Amygdala (tissue), 56 donors: ENCODE measurements at regions not wholly inside any gene's neighbourhood (a gene's known extent, or its start where the extent isn't known, plus 50 kb on each side); places are given as distances from the start of the nearest gene placed in this dataset.

ENCODE experiments used
- DNase-seq, 56 donors: peaks; one replicate each; lab custom pipeline; 2025; lab: John Stamatoyannopoulos, UW

DNA sequence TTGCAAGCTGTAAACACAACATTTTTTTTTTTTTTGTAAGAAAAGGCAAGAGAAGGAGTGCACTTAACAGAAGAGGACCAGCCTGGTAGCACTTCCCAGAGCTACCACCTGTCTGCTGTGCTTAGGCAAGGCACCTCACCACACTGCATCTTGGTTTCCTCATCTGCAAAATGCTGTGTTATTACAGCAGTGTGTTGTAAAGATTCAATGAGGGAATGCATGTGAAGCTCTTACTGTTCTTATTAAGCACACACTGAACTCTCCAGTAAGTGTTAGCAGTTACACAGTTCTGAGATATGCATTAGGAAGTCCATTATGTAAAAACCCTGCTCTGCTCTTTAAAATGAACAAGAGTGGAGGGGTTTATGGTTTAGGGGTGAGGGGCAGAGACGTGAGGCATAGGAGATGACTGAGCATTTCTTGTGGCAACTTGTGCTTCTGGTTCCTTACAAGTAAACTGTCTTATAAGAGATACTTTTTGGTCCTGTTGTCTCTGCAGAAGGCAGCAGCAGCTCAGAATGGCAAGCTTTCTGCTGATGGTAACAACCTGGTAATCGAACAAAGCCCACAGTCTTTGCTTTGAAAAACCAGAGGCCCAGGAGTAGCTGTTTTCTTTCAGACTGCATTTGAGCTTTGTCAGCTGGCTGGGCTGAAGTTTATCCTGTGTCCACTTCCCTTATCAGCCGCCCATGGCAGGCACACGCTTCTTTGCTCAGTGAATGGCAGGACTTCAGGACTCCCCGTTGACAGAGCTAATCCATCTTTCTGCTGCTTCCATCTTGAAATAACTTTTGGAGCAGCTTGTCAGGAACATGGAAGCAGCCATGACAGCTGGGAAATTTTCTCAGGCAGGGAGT is 98.8 kb upstream of the BMPER start:
- no peak for DNase-seq

DNA sequence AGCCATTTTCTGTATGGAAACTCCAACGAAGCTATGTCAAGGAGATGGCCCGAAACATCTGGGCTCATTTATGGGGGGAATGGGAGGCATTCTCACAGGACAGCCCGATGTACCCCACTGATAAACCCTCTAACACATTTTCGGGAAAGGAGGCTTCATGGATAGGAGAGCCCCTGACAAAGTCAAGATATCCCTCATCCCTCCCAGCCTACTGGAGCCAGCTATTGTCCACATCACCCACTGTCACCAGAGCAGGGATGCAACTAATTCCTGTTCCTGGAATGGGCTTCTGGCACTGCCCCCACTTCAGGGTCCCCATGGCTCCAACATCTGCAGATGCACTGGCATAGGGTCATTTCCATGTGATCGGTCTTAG is 98.2 kb upstream of the BMPER start:
- DNase-seq, result no peak

DNA sequence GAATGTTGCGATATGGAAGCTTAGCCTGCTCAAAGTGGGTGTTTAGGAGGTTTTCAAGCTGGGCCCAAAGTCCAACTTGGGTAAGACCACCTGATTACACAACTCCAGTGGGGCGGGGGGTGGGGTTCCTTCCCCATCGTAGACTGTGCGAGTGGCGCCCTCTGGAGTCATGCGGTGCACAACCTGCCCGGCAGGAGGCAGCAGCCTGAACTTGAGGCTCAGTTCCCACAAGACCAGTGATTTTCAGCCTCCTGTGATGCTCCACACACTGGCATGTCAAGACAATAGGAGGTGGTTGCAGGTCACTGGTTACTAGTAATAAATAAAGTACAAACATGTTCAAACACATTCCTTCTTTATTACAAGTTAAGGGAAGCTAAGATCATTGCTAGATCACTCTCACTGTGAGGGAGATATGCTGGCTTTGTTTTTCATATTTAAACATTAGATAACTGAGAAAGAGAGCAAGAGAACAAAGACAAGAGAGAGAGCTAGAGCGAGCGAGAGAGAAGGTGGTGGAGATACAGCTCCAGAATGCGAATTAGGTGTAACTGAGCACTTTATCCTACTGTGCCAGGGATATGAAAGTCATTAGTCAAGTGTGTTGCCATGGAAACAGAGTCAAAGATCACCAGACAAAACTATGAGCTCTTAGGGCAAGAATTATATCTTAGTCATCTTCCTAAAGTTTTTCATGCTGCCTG is 97.4 kb upstream of the BMPER start:
- peak in 2 of 56 donors; percentile 1 to 6 for DNase-seq

DNA sequence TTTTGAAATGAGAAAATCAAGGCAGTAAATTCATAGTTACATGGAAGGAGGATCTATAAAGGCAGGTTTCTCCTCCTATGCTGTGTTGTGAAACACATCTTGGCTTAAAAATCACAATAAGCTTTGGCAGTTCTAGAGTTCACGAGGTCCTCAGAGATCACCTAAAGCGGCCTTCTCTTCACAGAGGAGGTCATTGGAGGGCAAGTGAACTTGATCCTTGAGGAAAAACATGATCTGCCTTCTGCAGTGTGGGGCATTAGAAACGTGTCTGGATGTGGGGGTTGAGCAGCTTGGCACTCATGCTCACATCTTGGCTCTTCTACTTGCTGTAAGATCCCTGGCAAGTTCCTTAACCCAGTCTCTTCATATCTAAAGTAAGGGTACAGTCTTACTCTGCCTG is 96.1 kb upstream of the BMPER start:
- DNase-seq, result no peak

DNA sequence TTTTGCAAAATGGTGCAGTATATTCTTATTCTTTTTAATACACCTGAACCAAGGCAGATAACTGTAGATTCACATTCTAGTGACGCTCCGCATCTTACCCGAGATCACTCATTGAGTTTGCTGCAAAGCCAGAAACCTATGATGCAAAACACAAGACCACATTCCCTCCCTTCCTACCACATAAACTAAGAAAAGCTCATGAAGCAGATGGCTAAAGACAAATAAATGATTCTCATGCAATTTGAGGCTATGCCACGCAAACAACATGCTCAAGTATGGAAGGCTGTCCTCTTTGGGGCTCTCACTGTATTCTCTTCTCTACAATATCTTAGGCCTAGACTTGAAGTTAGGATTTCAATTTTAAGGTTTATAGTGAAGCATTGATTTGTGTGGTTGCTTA is 95.0 kb upstream of the BMPER start:
- DNase-seq, result no peak

DNA sequence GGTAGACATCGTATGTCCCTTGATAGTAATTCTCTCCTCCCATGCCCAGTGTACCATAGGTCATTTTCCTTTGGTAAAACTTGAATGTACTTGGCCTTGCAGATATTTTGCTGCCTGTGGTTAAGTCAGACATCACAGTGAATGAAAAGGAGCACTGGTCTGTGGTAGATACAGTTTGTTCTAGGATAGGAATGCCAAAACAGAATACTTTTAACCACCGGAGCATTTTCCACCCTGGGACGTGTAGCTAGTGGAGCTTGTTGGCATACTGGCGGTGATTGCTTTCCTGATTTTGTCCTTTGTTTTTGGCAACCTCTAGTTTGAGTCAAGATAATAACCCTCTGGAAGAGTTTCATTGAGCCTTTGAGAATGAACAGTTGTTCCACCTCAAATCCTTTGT is 92.0 kb upstream of the BMPER start:
- no peak for DNase-seq

DNA sequence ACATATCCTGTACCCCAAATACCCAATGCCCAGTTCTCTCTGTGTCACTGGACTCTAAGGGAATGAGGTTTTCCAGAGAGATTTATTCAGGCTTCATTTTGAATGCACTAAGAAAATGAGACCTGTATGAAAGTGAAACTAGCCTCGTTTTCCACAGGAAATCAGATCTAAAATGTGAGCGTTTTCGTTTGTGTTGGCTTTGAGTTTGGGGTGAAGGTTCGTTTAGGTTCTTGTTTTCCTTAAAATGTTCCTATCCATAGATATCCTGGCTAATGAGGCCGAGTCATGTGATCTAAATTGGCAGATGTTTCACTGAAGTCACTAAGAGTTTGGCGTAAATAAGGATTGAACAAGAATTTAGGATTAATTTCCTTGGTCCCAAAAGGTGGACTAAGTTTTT is 90.9 kb upstream of the BMPER start:
- no peak for DNase-seq

DNA sequence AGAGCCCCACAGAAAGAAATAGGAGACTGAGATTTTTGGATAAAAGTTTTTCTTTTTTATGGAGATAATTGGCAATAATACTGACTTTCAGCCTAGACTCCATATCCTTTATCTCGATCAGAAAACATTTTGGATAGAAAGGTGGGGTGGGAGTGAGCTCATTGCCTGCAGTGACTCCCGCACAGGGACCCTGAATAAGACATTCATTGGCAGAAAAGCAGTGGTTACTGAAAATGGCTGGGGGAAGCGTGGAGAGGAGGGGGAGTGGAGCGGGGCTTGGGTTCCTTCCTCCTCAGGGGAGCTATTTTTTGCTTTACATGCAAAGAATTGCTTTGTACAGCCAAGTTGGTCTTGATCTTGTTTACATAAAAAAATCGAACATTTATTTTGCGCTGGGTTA is 90.4 kb upstream of the BMPER start:
- DNase-seq, result no peak

DNA sequence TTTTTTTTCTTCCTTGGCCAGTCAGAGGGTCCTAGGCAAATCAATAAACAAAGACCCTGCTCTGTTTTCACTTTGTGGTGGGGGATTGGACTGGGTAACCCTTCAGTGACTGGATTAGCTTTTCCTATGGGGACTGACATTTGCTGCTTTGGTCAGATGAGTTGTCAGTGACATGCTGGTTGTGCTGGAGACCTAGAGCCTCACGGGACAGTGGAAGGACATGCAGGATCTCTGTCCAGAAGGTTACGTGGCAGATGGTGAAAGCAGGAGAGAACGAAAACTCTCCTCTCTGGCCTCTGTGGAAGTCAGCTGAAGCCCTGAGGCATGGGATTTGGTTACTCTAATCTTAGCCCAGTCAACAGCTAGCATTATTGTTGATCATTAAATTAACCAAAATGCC is 90.0 kb upstream of the BMPER start:
- DNase-seq, result no peak

DNA sequence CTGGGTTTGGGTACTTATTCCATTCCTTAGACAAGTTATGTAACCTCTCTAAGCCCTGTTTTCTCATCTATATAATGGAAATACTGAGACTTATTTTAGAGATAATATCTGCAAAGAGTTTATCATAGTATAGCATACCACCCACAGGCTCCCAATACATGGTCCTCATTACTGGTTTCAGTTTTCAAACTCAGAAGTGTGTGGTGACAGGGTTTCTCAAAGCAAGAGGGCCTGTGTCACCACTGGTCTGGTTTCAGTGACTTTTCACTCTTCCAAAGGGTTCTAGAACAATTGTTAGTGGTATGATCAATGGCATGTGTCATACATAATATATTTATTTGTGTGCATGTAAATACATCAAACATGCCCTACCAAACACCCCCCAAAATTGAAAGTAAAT is 89.2 kb upstream of the BMPER start:
- no peak for DNase-seq

DNA sequence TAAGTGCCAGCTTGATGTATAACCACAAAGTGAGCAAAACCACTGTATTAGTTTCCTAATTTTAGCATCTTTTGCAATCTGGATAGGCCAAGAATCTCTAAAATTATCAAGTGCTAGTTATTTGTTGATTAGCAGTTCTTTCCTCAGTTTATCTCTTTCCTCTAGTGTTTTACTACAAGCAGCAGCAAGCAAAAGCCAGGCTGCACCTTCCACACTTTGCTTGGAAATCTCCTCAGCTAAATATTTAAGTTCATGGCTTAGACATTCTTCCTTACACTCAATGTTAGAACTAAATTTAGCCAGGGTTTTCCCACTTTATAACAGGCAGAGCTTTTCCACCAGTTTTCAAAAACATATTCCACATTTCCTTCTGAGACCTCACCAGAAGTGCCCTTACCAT is 85.7 kb upstream of the BMPER start:
- no peak for DNase-seq

DNA sequence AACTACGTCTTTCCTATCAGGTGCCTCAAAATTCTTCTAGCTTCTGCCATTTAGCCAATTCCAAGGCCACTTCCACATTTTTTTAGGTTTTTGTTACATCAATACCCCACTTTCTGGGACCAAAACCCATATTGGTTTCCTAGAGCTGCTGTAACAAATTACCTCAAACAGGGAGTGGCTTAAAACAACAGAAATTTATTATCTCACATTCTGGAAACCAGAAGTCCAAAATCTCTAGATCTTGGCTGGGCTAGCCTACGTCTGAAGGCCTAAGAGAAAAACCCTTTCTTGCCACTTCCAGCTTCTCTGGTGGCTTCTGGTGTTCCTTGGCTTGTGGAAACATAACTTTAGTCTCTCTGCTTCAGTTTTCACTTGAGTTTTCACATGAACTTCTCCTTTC is 85.1 kb upstream of the BMPER start:
- no peak for DNase-seq

DNA sequence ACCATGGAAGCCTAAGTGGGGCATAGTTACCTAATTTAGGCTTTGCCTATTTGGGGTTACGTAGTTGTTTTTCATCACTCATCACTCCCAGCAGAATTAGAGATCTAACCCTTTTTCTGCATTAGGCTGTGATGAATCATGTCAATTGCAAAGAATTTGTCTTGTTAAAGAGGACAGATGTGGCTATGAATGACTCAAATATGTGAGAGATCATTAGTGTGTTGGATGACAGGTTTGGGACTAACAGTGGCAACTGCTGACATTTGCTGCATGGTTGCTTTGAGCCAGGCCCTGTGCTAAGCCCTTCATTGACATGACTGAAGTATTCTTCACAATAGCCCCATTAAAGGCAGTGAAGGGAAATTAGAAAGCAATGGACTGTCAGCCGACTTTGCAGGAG is 83.4 kb upstream of the BMPER start:
- no peak for DNase-seq

DNA sequence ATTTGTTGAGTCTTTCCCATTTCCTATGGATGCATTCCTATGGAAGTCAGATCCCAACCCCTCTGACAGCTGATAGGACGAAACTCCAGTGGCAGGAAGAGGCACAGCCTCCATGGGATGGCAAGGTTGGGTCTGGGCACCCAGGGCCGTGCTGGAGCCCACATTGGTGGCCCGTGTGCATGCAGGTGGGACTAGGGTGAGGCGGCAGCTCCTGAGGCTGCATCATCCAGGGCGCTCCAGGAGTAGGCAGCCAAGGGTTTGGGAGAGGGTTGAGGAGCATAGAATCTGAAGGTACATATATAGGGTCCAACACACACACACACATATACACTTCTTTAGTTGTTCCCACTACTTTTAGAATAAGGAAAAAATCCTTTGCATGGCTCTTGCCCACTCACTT is 81.4 kb upstream of the BMPER start:
- no peak for DNase-seq

DNA sequence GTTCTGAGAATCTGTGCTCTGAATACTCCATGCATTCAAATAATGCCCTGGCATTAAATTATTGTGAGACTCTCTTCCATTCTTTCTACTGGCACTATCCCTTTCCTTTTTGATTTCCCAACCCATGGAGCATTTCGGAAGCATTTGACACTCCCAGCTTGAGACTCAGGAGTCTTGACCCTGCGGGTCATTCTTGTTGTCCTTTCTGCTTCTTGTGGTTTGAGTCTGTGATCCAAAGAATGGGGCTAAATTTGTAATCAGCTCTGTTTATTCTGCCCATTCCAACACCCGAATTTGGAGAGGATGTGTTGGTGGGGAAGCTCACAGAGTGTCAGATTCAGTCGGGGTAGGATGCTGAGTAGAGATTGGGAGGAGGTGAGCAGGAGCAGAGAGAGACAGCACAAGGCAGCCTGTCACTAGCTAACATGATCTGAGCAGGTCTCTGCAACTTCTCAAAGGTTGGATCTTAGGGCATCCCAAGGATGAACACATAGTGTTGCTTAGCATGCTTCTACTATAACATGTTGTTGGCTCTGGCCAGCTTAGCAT is 80.4 kb upstream of the BMPER start:
- no peak for DNase-seq

DNA sequence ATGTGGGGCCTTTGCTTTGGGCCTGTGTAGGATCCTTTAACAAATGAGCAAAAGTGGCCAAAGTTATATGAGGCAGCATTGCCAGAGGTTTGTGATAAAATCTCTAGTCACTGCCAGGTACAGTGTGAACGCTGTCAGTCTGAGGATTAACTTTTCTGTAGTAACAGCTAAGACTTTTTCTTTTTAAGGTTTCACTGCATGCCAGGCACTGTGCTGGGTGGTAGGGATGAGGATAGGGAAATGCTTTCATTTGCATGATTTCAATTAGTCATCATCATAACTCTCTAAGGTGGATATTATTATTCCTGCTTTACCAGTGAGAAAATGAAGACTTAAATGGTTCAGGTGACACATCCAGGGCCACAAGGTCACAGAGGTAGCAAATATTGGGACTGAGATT is 79.7 kb upstream of the BMPER start:
- DNase-seq, result no peak

DNA sequence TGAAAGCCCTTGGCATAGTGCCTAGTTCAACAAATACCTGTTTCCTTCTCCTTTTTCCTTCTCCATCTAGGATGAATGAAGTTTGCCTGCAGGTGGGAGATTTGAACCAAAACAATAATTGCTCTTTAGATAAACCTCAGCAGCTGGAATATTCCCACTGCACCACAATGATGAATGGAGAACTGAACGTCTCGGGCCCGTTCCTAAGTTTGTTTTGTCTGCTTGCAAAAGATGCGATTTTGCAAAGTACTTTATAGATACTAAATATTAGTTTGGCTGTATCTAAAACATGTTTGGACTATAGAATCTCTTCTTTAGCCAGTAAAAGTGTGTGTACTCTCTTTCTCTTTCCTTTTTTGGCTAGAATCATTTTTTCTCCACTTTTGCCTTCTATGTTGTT is 75.8 kb upstream of the BMPER start:
- DNase-seq, result no peak

DNA sequence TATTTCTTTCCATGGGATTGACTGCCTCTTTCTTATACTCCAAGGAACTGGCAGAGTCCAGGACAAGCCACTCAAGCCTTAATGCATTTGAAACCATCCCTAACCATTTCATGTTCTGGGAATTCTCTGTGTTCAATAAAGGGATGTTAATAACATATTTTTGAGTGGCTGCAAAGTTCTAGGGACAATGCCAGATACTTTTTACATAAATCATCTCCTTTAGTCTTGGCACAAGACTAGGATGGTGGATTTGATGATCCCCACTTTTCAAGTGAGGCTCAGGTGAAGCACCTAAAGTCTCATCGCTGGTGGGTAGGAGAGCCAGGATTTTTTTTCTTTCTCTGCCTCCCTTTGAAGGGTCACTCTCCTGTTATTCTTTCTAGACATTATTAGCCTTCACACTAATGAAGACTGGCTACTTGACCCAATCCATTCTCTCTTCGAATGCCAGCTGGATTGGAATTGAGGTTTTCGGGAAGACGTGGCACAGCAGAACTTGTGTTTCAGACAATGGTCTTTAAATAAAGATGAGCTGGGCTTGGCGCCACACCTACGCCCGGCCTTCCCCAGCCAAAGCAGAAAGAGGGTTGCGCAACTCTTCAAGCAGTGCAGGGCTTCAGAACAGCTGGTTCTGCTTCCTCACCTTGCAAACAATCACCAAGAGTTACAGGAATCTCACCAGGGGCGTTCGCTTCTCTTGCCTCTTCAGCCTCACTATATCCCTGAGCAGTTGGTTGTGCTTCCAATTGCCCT is 73.8 kb upstream of the BMPER start:
- no peak for DNase-seq

DNA sequence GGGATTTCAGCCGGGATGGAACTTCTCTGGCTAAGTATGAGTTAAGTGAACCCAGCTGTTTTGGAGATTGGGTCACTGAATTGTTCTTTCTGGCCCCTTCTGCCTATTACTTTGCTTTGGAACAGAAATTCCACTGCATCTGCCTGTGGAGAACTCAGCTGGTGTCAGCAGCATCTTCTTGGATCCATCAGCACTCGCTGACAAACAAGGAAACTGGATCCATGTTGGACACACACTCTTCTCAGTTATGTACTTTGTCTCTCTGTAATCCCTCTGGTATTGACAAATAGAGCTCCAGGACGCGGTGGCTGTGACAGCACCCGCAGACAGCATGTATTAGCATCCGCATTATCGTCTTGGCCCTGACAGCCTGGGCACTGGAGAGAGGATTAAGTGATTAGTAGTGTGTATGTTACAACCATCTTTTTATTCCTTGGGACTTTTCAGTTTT is 73.0 kb upstream of the BMPER start:
- DNase-seq, result no peak

DNA sequence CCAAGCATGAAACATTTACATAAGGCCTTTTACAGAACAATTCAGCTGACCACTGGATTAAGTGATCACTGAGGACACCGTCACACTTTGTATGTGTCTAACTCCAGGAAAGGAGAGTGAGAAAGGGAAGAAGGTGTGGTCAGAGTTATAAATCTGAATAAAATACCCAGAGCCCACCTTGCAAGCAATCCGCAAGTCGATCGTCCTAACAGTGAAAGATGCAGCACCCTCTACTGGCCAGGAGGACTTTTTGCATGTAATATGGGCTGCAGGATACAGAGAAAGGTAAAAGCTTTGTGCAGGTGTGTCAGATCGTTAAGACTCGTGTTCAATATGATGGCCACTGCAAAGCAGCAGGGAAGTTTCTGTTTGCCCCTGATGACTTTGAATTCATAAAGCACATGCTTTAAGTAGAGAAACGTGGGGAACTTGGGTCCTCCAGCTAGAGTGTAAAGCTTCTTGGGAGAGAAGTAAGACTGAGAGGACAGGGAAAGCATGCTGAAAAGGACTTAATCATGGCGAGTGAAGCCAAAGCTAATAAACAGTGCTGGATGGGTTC is 68.5 kb upstream of the BMPER start:
- DNase-seq, result no peak

DNA sequence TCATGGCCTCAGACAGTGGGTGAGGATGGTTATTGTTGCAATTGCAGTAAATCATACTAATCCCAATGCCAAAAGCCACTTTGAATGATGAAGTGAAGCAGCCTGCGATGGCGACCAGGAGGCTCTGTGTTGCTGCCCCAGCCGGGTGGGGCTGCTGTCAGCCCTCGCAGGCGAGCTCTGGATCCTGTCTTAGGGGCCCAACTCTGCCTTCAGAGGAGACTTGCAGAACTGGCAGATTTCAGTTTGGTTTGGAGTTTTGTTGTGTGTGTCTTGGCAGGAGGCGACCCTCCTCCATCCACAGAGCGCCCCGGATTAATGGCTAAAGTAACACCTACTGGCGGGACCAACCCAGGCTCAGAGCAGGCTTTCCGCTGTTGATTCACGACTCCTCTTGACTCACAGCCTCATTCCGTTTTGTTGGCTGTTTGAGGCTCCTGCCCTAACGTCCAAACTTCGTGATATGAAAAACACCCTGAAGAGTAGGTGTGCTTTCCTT is 67.9 kb upstream of the BMPER start:
- DNase-seq, result no peak
